ENCODE measurements at regions not wholly inside any gene's neighbourhood (a gene's known extent, or its start where the extent isn't known, plus 50 kb on each side); places are given as distances from the start of the nearest gene placed in this dataset.

DNA sequence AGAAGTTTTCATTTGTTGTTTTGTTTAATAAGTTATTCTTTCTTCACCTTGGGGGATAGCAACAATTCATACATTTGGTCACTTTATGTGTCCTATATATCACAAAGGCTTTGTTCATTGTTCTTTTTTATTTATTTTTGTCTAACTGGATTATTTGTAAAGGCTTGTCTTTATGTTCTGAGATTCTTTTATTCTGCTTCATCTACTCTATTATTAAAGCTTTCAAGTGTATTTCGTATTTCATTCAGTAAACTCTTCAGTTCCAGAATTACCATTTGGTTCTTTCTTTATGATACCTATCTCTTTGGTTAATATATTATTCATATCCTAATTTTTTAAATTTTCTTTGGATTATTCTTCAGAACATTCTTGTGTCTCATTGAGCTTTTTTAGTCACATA, 942.9 kb downstream of the ANKRD7 start:
- no peak for TF ChIP-seq EZH2 (IDR thresholded peaks at IDR 0.05; ENCODE audit: low read depth)
- TF ChIP-seq CTCF (conservative IDR thresholded peaks at IDR 0.05), result no peak
